ENCODE measurements at regions not wholly inside any gene's neighbourhood (a gene's known extent, or its start where the extent isn't known, plus 50 kb on each side); places are given as distances from the start of the nearest gene placed in this dataset.

DNA sequence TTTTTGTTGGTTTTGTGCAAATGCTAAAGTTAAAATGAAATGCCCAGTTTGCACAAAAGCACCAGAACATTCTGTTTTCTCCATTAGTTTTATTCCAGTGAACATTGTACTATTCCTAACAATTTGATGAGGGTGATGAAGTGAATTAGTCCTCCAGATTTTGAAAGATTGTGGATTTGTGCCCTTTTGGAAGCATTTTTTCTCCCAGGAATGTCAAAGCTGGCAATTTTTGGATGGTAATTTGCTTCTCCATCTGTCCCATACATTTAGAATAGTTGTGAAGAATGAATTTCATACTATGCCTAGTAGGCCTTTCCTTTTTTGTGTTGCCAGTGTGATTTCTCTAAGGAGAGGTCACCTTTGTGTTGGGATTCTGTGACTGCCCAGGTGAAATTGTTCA is 797.2 kb downstream of the BCKDHB start:
- TF ChIP-seq CTCF (IDR thresholded peaks at IDR 0.05), result no peak
- TF ChIP-seq POLR2A (IDR thresholded peaks at IDR 0.05; ENCODE audit: low read depth), result no peak

All from esophagus muscularis mucosa (tissue), 3 donors.